ENCODE measurements at regions not wholly inside any gene's neighbourhood (a gene's known extent, or its start where the extent isn't known, plus 50 kb on each side); places are given as distances from the start of the nearest gene placed in this dataset.

DNA sequence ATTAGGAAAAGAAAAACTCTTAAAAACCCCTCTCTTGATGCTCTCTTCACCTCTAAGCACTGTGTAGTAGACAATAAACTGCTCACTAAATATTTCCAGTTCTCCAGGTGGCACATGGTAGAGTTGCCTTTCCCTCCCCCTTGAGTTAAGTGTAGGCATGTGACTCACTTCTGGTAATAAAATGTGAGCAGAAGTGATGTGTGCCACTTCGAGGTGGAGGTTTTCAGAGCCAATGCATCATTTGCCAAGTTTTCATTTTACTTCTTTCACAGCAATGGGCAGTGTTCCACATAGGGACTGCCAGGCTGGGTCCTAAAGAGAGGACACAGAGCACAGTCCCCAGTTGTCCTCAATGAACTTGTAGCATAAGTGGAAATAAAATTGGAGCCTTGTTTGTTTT is 131.6 kb upstream of the NPY start:
- Histone ChIP-seq H2AFZ (ENCODE audit: low read depth, low read length) (no peak overlapping the region), H3K9me1 (replicated peaks; ENCODE audit: control insufficient read depth, extremely low read depth, insufficient read depth, low read length) (no peaks in the 10 kb centered on the region), H3K27ac (ENCODE audit: insufficient read depth, low read depth, low read length) (no peak overlapping the region), H3K79me2 (ENCODE audit: control insufficient read depth, insufficient read depth, low read length) (no peaks in the 10 kb centered on the region), H3K27me3 (ENCODE audit: control insufficient read depth in 2 of 2, insufficient read depth in 2 of 2, low read length in 2 of 2) (no peaks in the 10 kb centered on the region), H3K4me3 (replicated peaks in 1 of 3; ENCODE audit: insufficient read depth in 1 of 3, low read depth in 1 of 3, low read length in 3 of 3) (no peak overlapping the region), H3K4me2 (ENCODE audit: insufficient read depth, low read length) (no peak overlapping the region), H4K20me1 (replicated peaks; ENCODE audit: control insufficient read depth, extremely low read depth, insufficient read depth, low read length) (no peaks in the 10 kb centered on the region), H3K36me3 (ENCODE audit: control insufficient read depth in 2 of 2, extremely low read depth in 1 of 2, insufficient read depth in 2 of 2, low read length in 2 of 2) (no peaks in the 10 kb centered on the region), H3K9ac (replicated peaks; ENCODE audit: extremely low read depth, insufficient read depth, low read length) (no peak overlapping the region), H3K9me3 (replicated peaks; ENCODE audit: control insufficient read depth, insufficient read depth, low read length) (no peaks in the 10 kb centered on the region), H3K4me1 (ENCODE audit: control insufficient read depth, extremely low read depth, insufficient read depth, low read length) (no peaks in the 10 kb centered on the region)
- dilution Hi-C loops (cut with MboI; ENCODE audit: extremely low pct_ligation_motif_present, low sequenced_read_pairs) = no loop called here
- FAIRE-seq (no peak), DNase-seq (ENCODE audit: low read depth, low spot score) (no peak)
- intact Hi-C loops (cut with micrococcal nuclease) = no loop called here
- BruUV-seq (replicated peaks) = no TSS peak
- ChIA-PET CTCF (no interaction called here), POLR2A (no interaction called here)
- TF ChIP-seq EZH2 (IDR thresholded peaks at IDR 0.05; ENCODE audit: borderline replicate concordance, low read depth, low read length, severe bottlenecking) = no peak
- no peak for TF ChIP-seq POLR2A (IDR thresholded peaks at IDR 0.05; ENCODE audit: low read depth, low read length)
- TF ChIP-seq MYC (IDR thresholded peaks at IDR 0.05; ENCODE audit: low read depth, low read length) = no peak
- TF ChIP-seq GATA2 (IDR thresholded peaks at IDR 0.05; ENCODE audit: insufficient read depth, insufficient read length, low read depth, low read length) = no peak
- TF ChIP-seq JUN (IDR thresholded peaks at IDR 0.05; ENCODE audit: borderline replicate concordance, insufficient read depth, insufficient read length, low read depth) = no peak
- TF ChIP-seq POLR2AphosphoS5 (IDR thresholded peaks at IDR 0.05; ENCODE audit: insufficient read depth, low read depth, low read length) = no peak
- TF ChIP-seq FOS (IDR thresholded peaks at IDR 0.05; ENCODE audit: borderline replicate concordance, insufficient read depth, low read length) = no peak
- TF ChIP-seq, protein P1, sequence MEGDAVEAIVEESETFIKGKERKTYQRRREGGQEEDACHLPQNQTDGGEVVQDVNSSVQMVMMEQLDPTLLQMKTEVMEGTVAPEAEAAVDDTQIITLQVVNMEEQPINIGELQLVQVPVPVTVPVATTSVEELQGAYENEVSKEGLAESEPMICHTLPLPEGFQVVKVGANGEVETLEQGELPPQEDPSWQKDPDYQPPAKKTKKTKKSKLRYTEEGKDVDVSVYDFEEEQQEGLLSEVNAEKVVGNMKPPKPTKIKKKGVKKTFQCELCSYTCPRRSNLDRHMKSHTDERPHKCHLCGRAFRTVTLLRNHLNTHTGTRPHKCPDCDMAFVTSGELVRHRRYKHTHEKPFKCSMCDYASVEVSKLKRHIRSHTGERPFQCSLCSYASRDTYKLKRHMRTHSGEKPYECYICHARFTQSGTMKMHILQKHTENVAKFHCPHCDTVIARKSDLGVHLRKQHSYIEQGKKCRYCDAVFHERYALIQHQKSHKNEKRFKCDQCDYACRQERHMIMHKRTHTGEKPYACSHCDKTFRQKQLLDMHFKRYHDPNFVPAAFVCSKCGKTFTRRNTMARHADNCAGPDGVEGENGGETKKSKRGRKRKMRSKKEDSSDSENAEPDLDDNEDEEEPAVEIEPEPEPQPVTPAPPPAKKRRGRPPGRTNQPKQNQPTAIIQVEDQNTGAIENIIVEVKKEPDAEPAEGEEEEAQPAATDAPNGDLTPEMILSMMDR (IDR thresholded peaks at IDR 0.05; ENCODE audit: extremely low read depth in 1 of 2, insufficient read depth in 1 of 2, low read depth in 1 of 2, low read length in 2 of 2) = no peak
- TF ChIP-seq MAX (IDR thresholded peaks at IDR 0.05; ENCODE audit: insufficient read depth, insufficient read length) = no peak

All from endothelial cell of umbilical vein (primary cell).